NCI-H446 treated with DMSO at 0.1 percent for 48 hours (cell line): ENCODE measurements at regions not wholly inside any gene's neighbourhood (a gene's known extent, or its start where the extent isn't known, plus 50 kb on each side); places are given as distances from the start of the nearest gene placed in this dataset.
A peak's percentile ranks its signal among the peaks of the same experiment; 100 is the strongest.

Source experiments
- DNase-seq: peaks from one replicate; lab custom pipeline; 2025; lab: John Stamatoyannopoulos, UW

- DNase-seq = no peak
These were observed 86.4 kb upstream of the OTOS start for GRCh38 chr2:240226672-240227537.

- no peak for DNase-seq
These were observed 87.3 kb upstream of the OTOS start for GRCh38 chr2:240227538-240228428.

GRCh38 chr2:240229005-240229404 is 88.5 kb upstream of the OTOS start:
- no peak for DNase-seq

GRCh38 chr2:240229603-240230235 is 89.3 kb upstream of the OTOS start:
- no peak for DNase-seq

- DNase-seq = no peak
These were observed 90.0 kb upstream of the OTOS start for GRCh38 chr2:240230291-240230931.

- no peak for DNase-seq
These were observed 91.4 kb upstream of the OTOS start for GRCh38 chr2:240231838-240232244.

- DNase-seq = no peak
These were observed 91.9 kb upstream of the OTOS start for GRCh38 chr2:240232264-240232915.

GRCh38 chr2:240232961-240233884 is 92.8 kb upstream of the OTOS start:
- no peak for DNase-seq

- no peak for DNase-seq
These were observed 93.5 kb upstream of the OTOS start for GRCh38 chr2:240233885-240234502.

- no peak for DNase-seq
These were observed 94.1 kb upstream of the OTOS start for GRCh38 chr2:240234503-240234951.

GRCh38 chr2:240235149-240235803 is 94.8 kb upstream of the OTOS start:
- DNase-seq = no peak

- DNase-seq = no peak
These were observed 95.4 kb upstream of the OTOS start for GRCh38 chr2:240235811-240236210.

GRCh38 chr2:240236217-240237111 is 96.0 kb upstream of the OTOS start:
- no peak for DNase-seq

- peak; percentile 16 for DNase-seq
These were observed 97.2 kb upstream of the OTOS start for GRCh38 chr2:240237609-240238174.

GRCh38 chr2:240238201-240238600 is 97.7 kb upstream of the OTOS start:
- no peak for DNase-seq

GRCh38 chr2:240238786-240239185 is 98.3 kb upstream of the OTOS start:
- DNase-seq = no peak

GRCh38 chr2:240239325-240239724 is 98.9 kb upstream of the OTOS start:
- DNase-seq = no peak
